ENCODE measurements at regions not wholly inside any gene's neighbourhood (a gene's known extent, or its start where the extent isn't known, plus 50 kb on each side); places are given as distances from the start of the nearest gene placed in this dataset.

- POLR2A ChIA-PET: no interaction called here
- Mint-ChIP-seq H3K4me1 (no peaks in the 10 kb centered on the region), H3K36me3 (ENCODE audit: low read depth) (no peaks in the 10 kb centered on the region), H3K9me3 (peaks cover 9% of the 10 kb centered on the region), H3K27me3 (no peaks in the 10 kb centered on the region), H3K27ac (no peak overlapping the region), H3K4me3 (no peak overlapping the region)
- intact Hi-C loops (cut with micrococcal nuclease): no loop called here
- no peak for TF ChIP-seq CTCF (IDR thresholded peaks at IDR 0.05)
- CTCF ChIA-PET: no interaction called here
- ATAC-seq (ENCODE audit: low read depth) (no peak), DNase-seq (no peak)
These were observed 311.0 kb downstream of the ALG10 start for GRCh38 chr12:34333337-34333736.

DNA sequence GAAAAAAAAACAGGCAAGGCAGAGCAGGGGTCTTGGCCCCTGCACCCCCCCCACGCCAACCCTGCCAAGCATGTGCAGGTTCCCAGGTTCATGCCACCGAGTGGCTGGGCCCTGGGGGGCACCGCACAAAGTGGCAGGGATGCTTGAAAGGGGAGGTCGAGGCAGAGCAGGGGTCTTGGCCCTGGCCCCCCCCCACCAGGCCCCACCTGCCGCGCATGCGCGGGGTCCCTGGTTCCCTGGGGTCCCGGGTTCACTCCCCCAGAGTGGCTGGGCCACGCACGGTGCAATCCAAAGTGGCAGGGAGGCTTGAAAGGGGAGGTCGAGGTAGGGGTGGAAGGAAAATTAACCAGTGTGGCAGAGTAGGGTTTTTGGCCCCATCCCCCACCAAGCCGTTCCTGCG is 312.2 kb downstream of the ALG10 start:
- no peaks in the 10 kb centered on the region for H3K36me3 Mint-ChIP-seq (ENCODE audit: low read depth)
- ATAC-seq (ENCODE audit: low read depth) (no peak), DNase-seq (no peak)
- no peaks in the 10 kb centered on the region for H3K4me1 Mint-ChIP-seq
- TF ChIP-seq CTCF (IDR thresholded peaks at IDR 0.05): no peak
- ChIA-PET POLR2A (no interaction called here), CTCF (no interaction called here)
- H3K9me3 Mint-ChIP-seq: peaks cover 5% of the 10 kb centered on the region
- no peaks in the 10 kb centered on the region for H3K27me3 Mint-ChIP-seq
- no peak overlapping the region for H3K27ac Mint-ChIP-seq
- intact Hi-C loops (cut with micrococcal nuclease): no loop called here
- no peak overlapping the region for H3K4me3 Mint-ChIP-seq

DNA sequence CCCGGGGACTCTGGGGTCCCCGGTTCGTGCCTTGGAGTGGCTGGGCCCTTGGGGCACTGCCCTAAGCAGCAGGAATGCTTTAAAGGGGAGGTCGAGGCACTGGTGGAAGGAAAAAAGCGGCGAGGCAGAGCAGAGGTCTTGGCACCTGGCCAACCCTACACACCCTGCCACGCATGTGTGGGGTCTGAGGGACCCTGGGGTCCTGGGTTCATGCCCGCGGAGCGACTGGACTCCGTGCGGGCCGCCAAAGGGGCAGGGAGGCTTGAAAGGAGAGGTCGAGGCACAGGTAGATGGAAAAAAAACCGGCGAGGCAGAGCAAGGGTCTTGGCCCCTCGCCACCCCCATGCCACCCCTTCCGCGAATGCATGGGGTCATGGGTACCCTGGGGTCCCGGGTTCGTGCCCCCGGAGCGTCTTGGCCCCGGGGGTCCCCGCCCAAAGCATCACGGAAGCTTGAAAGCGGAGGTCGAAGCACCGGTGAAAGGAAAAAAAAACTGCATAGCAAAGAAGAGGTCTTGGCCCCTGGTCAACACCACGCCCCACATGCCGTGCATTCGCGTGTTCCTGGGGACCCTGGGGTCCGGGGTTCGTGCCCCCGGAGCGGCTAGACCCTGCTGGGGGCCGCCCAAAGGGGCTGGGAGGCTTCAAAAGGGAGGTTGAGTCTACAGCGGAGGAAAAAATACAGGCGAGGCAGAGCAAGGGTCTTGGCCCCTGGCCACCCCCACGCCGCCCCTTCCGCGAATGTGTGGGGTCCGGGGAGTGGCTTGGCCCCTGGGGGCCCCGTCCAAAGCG is 312.9 kb downstream of the ALG10 start:
- ChIA-PET CTCF (no interaction called here), POLR2A (no interaction called here)
- no peaks in the 10 kb centered on the region for H3K36me3 Mint-ChIP-seq (ENCODE audit: low read depth)
- H3K9me3 Mint-ChIP-seq: peaks cover 2% of the 10 kb centered on the region
- no peak overlapping the region for H3K4me3 Mint-ChIP-seq
- intact Hi-C loops (cut with micrococcal nuclease): no loop called here
- H3K27ac Mint-ChIP-seq: no peak overlapping the region
- no peak for TF ChIP-seq CTCF (IDR thresholded peaks at IDR 0.05)
- no peak for ATAC-seq (ENCODE audit: low read depth)
- no peaks in the 10 kb centered on the region for H3K27me3 Mint-ChIP-seq
- H3K4me1 Mint-ChIP-seq: no peaks in the 10 kb centered on the region
- DNase-seq: no peak

DNA sequence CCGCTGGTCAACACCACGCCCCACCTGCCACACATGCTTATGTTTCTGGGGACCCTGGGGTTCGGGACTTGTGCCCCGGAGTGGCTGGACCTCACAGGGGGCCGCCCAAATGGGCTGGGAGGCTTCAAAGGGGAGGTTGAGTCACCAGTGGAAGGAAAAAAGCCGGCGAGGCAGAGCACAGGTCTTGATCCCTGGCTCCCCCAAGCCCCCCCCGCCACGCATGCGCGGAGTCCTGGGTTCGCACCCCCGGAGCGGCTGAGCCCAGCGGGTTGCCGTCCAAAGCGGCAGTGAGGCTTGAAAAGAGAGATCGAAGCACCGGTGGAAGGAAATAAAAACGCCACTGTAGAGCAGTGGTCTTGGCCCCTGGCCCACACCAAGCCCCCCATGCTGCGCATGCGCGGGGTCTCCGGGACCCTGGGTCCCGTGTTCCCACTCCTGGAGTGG is 313.5 kb downstream of the ALG10 start:
- DNase-seq (no peak), ATAC-seq (ENCODE audit: low read depth) (no peak)
- H3K4me3 Mint-ChIP-seq: no peak overlapping the region
- no peaks in the 10 kb centered on the region for H3K36me3 Mint-ChIP-seq (ENCODE audit: low read depth)
- intact Hi-C loops (cut with micrococcal nuclease): no loop called here
- H3K4me1 Mint-ChIP-seq: no peaks in the 10 kb centered on the region
- H3K9me3 Mint-ChIP-seq: peaks cover 2% of the 10 kb centered on the region
- no peak for TF ChIP-seq CTCF (IDR thresholded peaks at IDR 0.05)
- no peaks in the 10 kb centered on the region for H3K27me3 Mint-ChIP-seq
- H3K27ac Mint-ChIP-seq: no peak overlapping the region
- CTCF ChIA-PET: no interaction called here
- POLR2A ChIA-PET: no interaction called here

DNA sequence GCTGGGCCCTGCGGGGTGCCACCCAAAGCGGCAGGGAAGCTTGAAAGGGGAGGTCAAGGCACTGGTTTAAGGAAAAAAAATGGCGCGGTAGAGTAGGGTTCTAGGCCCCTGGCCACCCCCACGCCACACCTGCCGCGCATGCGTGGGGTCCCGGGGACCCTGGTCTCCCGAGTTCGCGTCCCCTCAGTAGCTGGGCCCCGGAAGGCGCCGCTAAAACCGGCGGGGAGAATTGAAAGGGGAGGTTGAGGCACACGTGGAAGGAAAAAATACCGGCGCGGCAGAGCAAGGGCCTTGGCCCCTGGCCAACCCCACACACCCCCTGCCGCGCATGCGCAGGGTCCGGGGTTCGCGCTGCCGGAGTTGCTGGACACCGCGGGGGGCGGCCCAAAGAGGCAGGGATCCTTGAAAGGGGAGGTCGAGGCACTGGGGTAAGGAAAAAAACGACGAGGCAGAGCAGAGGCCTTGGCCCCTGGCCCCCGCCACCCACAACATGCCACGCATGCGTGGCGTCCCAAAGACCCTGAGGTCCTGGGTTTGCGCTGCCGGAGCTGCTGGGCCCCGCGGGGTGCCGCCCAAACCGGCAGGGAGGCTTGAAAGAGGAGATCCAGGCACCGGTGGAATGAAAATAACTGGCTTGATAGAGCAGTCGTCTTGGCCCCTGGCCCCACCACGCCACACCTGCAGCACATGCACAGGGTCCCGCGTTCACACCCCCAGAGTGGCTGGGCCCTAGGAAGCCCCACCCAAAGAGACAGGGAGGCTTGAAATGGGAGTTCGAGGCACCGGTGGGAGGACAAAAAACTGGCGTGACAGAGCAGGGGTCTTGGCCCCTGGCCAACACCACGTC is 314.5 kb downstream of the ALG10 start:
- Mint-ChIP-seq H3K4me1 (no peaks in the 10 kb centered on the region), H3K9me3 (no peaks in the 10 kb centered on the region), H3K4me3 (no peak overlapping the region), H3K27me3 (no peaks in the 10 kb centered on the region), H3K27ac (no peak overlapping the region), H3K36me3 (ENCODE audit: low read depth) (no peaks in the 10 kb centered on the region)
- CTCF ChIA-PET: no interaction called here
- POLR2A ChIA-PET: no interaction called here
- no peak for TF ChIP-seq CTCF (IDR thresholded peaks at IDR 0.05)
- ATAC-seq (ENCODE audit: low read depth): no peak
- DNase-seq: no peak
- intact Hi-C loops (cut with micrococcal nuclease): no loop called here

Measured in activated B cell treated with CpG ODN at 0.5 μM for 24 hours (primary cell).